Fibroblast of upper back skin (primary cell): ENCODE measurements at regions not wholly inside any gene's neighbourhood (a gene's known extent, or its start where the extent isn't known, plus 50 kb on each side); places are given as distances from the start of the nearest gene placed in this dataset.
"Not testable (repeated sequence)": the region's sequence is repeated elsewhere in the genome, so short reads cannot be mapped to it uniquely, and the experiment has no call there.

Experiments
- DNase-seq: peaks from one replicate; pipeline ENCODE4 v3.0.0-alpha.2; 2013

DNA sequence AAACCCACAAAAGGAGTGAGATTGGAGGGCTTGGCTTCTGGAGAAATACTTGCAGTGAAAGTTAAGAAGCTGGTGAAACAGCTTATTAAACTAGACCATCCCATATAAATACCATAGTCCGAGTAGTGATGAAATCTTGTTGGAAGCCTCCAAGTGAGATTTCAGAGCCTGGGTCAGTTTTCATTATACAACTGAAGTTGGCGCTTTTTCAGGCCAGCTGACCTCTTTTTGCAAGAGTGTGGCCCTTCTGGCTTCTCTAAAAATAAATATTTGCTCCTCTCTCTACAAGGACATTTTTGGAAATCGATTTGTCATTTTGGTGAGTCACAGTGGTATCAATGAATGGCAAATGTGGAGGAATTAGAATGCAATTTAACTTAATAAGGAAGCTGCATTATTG lies 51.2 kb upstream of the THRB start:
- peak; percentile 8 for DNase-seq

DNA sequence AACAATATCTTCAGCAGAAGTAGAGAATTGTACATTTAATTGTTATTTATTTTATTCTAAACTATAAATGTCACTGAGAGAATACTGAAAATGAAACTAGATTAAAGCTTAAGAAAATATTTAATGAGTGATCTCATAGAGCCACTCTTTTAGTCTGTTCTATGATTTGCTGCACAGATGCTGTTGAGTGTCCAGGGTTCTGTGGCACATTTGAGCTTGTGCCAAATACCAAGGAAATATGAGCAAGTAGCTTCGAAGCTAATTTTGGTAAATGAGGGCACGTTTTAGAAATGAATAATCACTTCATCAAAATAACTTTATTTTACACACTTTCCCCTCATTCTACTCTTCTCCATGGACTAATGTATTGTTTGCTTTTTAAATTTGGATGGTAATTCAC lies 53.6 kb upstream of the THRB start:
- DNase-seq = peak; percentile 31

DNA sequence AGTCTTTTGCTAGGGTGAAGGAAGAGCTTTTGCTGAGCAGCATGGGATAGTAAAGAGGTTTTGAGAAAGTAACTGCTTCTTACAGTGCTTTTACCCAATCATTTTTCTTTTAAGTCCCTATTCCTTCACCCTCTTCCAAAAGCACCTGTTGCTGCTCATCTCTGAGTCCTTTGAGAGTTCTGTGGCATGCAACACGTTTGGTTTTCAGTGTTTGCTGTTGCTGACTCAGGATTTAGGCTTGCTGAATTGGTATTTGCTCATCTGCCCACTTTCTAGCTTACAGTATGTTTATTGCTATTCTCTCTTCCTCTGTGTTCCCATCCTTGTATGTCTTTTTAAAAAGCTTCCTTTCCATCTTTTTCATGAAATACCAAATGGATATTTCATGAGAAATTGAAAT lies 55.9 kb upstream of the THRB start:
- peak; percentile 22 for DNase-seq

DNA sequence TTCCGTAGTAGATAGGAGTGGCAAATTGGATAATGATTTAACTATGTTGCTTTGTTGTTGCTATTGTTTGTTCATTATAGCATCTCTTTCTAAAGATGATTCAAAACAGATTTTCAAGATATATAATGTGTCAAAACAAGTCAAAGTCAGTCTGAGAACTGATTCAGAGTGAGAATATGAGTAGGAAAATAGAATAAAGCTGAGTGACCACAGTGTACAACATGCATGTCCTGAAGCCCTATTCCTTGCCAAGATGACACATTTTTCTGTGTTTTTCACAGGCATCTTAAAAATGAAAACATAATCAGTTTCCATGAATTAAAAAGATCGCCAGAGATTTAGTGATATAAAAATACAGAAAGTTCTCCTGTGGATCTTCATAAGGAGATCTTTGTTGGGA lies 57.0 kb upstream of the THRB start:
- DNase-seq = no peak

DNA sequence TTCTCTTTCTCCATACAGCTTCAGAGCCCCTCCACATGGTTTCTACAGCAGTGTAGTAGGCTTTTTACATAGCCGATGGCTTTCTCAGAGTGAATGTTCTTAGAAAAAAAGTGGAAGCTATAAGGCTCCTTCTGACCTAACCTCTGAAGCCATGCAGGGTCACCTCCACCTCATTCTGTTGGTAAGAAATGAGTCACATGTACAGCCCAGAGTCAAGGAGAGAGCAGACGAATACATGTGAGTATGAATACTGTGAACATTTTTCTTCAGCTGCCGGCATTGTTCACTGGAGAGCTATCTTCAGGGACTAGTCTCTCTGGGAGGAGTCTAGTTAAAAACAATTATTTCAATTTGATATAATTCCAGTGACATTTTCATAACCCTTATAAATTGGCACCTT lies 68.2 kb upstream of the THRB start:
- no peak for DNase-seq

DNA sequence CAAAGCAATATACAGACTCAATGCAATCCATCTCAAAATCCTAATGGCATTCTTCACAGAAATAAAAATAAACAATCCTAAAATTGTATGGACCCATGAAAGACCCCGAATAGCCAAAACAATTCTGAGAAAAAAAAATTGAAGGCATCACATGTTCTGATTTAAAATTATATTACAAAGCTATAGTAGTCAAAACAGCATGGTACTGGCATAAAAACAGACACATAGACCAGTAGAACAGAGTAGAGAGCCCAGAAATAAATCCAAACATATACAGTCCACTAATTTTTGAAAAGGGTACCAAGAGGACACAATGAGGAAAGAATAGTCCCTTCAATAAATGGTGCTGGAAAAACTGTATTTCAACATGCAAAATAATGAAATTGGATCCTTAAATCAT lies 70.4 kb upstream of the THRB start:
- DNase-seq = no peak

DNA sequence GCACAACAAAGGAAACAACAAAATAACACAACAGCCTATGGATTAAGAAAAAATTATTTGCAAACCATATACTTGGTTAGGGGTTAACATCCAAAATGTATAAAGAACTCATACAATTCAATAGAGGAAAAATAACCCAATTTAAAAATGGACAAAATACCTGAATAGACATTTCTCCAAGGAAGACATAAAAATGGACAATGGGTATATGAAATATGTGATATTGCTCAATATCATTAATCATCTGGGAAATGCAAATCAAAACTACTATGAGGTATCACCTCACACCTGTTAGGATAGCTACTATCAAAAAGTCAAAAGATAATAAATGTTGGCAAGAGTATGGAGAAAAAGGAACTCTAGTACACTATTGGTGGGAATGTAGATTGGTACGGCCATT lies 71.0 kb upstream of the THRB start:
- no peak for DNase-seq

DNA sequence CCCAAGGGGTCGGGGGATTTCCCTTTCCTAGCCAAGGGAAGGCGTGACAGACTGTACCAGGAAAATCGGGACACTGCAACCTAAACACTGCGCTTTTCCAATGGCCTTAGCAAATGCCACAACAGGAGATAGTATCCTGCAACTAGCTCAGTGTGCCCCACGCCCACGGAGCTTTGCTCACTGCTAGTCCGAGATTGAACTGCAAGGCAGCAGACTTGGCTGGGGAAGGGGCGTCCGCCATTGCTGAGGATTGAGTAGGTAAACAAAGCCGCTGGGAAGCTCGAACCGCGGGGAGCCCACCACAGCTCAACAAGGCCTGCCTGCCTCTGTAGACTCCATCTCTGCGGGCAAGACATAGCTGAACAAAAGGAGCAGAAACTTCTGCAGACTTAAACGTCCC lies 72.3 kb upstream of the THRB start:
- no peak for DNase-seq

DNA sequence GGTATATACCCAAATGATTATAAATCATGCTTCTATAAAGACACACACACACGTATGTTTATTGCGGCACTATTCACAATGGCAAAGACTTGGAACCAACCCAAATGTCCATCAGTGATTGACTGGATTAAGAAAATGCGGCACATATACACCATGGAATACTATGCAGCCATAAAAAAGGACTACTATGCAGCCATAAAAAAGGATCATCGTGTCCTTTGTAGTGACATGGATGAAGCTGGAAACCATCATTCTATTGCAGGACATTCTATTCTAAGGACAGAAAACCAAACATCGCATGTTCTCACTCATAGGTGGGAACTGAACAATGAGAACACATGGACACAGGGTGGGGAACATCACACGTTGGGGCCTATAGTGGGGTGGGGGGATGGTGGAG lies 77.8 kb upstream of the THRB start:
- not testable (repeated sequence) for DNase-seq

DNA sequence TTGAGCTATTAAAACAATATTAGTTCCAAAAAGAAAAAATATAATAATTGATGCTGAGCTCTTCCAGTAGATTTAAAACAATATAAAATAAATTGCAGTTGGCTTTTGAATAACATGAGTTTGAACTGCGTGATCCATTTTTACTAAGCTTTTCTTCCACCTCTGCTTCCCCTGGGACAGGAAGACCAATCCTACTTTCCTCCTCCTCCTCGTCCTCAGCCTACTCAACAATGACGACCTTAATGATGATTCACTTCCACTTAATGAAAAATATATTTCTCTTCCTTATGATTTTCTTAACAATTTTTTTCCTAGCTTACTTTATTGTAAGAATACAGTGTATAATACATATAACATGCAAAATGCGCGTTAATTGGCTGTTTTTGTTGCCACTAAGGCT lies 78.9 kb upstream of the THRB start:
- no peak for DNase-seq

DNA sequence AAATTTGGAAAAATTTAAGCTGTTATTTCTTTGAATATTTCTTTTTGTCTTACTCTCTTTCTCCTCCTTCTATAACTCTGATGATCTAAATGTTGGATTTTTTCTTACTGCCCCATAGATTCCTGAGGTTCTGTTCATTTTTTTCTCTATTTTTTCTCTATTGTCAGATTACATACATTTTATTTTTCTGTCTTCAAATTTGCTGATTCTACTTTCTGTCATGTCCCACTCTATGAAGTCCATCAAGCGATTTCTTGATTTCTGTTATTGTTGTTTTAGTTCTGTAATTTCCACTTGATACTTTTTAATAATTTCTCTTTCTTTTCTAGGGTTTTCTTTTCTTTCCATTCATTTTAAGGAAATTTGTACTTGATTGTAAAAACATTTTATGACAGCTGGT lies 83.7 kb upstream of the THRB start:
- DNase-seq = no peak

DNA sequence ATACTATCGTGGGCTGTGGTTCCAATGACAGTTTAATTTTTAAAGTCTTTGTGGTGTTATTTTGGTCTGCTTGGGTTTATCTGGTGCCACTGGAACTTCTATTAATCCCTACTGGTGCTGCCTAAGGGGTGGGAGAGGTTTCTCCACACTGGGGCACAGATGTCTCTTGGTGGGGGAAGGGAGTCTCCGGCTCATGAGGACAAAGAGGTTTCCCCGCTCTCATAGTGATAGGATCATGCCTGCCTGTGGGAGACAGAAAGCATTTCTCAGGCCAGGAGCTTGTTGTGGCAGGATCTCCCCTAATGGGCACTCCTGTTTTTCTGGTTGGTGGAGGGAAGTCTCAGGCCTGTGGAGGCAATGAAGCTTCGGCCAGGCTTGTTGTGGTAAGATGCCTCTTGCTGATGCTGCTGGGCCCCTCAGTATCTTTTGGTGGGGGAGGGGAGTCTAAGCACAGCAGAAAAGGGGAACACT lies 84.3 kb upstream of the THRB start:
- no peak for DNase-seq

DNA sequence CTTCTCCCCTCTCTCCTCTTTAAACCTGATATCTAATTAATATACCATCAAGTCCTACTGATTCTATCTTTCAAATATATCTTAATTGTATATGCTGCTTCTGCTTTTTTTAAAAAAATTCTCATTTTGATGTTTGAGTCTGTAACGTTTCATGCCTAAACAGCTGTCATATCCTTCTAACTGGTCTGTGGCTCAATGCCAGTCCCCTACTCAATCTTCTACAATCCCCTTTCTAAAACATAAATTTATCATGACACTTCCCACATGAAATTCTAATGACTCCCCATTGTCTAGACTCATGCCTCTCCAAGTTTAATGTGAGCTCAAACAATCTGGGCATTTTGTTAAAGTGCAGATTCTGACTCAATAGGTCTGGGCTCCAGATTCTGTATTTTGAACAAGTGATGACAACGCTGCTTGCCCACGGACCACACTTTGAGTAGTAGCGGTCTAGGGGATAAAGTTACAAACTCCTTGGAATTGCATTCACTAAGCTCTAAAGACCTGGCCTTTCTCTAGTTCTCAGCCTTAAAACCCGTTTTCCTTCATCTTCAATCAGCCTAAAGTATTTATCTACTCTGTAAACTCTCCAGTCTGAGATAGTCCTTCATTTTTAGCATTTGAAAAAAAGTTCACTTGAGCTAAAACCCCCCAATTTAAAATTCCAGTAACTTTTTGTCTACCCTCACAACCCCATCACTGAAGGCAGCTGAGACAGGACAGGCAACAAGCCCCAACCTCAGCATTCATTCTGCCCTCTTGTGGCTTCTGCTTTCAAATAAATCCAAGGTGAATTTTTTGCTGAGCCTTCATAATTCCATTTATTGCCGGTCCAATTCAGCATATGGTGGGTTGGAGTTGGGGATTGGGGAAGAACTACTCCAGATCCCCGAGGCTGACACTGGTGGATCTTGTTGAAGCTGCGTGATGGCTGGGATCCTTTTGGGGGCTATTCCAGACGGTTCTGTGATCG lies 88.1 kb upstream of the THRB start:
- peak; percentile 77 for DNase-seq

DNA sequence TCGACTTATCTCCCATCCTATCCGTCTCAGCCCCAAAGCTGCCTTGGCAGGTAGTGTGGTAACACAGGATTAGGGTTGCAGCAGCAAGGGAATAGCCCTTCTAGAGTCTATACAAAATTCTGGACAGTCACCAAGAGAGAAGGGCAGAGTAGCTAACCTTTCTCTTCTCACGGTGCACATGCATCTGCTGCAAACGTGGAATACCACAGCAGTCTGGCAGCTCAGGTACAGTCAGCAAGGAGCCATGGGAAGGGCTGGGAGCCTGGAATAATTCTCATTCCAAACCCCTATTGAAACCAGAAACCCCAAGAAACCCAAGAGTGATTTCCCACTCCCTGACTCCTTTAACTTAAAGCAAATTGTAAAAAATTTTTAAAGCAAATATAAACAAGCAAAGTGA lies 92.3 kb upstream of the THRB start:
- no peak for DNase-seq

DNA sequence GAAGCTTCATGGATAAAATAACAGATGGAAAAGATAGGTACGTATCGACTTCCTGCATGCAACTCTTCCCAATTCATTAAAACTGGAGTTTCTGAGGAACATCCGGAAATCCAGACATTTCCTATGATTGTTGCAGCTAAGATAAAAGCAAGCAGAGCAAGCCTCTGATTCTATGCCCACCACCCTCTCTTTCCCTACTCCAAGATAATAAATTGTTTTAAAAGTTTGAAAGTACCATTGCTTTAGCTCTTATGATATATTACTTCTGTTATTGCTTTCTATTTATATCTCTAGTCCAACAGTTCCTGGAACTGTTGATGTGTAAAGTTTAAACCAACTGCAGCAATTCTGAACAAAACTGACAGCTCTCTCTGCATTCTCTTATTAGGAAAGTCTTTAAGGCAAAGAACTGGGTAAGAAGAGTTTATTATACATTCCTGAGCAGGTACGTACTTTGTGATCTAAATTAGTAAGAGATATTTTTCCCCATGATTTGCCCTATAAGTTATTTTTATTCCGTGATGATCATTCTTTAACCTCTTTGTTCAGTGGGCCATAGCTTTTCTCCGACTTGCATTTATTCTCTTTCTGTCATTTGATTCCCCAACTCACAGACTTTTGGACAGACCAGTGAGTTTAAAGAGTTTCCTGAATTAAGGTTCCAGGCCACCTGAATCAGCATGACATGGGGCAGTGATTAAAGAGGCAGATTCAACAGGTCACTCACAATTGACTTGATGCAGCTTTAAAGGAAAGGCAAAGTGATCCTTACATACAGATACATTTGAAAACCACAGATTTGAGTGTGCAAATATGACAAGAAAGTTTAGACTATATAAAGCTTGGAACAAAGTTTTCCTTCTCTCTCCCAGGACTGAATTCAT lies 94.2 kb upstream of the THRB start:
- no peak for DNase-seq

DNA sequence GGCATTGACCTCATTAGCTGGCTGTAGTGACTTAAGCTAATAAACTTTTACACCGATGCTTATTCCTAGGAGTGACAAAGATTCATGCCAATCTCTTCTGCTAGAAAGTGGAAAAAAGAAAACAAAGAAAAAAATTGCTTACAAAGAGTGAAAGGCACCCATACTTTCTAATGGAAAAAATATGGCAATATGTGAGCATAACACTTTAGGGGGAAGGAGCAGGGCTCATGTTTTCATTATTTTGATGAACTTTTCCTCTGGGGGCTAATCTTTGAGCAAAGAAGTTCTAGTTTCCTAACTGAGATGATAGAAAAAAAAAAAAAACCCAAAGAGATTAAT lies 94.8 kb upstream of the THRB start:
- DNase-seq = no peak

DNA sequence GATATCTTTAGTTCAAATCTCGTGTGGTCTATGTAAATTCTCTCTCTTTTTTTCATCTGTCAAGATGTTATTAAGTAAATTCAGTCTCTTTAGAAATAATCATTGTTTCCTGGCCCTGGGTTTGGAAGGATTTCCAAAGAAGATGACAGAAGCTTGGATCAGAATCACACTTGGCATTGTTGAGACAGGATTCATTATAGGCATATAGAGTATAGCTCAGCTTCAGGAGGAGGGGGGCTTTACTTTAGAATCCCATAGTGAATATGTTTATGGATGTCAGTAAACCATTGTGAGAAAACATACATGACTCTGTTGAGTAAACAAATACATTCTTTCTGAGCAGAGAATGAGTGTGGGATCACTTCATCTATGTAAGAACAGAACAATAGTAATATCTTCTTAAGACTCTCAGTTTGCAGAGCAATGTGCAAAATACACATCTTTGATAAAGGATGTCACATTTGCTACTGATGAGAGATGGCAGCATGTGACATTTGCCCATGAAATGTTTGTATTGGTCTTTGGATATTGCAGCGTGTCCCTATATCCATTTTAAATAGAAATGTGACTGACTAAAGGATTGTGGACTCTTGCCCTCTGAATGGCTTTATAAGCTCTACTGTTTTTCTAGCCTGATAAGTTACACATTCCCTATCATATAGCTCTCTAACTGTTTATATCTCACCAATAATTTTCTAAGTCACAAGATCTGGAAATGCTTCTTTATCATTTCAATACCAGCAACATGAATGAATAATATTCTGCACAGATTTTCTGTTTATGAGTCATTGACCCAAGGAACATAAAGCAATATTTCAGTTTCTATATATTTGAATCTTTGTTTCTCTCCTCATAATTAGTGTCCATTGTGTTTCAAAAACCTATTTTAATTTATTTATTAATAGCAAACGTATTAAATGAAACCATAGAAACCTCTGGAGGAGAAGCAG lies 95.6 kb upstream of the THRB start:
- DNase-seq = no peak

DNA sequence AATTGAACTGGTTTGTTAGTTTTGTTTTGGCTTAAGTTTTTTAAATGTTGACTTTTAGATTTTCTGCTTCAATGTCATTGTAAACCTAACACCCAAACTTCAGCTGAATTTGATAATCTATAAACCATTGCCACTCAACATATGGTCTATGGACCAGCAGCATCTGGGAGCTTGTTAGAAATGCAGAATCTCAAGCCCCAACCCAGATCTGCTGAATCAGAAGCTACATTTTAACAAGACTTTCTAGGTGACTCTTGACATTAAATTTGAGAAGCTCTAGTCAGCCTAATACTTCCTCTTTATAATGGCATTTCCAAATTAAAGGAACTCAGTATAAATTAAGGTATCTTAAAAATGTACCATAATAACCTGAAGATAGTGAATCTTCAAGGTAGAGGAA lies 96.5 kb upstream of the THRB start:
- DNase-seq = no peak

DNA sequence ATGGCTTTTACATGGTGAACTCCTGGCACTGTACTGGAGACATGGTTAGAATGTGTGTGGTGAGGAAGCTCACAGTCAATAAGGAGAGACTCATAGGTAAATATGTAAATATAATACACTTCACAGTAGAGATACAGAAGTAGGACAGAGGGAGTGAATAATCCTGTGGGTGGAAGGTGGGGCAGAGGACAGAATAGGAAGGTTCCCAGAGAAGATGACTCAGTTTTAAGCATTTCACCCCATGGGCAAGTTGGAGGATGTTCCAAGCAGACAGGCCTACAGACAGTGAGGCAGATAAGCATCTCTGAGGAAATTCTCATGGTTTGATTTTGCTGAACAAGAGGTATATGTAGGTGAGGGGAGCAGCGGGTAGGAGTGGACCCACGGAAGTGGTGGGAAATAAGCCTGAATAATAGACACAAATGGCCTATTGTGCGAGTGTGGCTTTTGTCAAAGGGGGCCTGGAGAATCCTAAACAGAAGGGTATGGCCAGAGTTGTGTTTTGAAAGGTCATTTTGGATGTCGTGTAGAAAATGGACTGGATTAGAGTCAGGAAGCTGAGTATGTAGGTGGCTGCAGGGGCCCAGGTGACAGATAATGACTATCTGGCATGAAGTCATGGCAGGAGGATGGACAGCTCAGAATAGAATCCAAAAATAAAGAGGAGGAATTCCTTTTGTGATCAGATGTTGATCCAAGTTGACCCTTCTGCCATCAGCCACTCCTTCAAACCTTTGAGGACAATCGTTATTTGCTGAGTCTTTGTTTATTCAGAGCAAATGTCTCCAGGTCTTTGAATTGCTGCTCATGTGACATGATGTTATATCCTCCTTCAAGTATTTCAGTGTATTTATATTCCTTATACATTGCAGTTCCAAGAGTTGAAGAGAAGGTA lies 97.3 kb upstream of the THRB start:
- peak; percentile 60 for DNase-seq

DNA sequence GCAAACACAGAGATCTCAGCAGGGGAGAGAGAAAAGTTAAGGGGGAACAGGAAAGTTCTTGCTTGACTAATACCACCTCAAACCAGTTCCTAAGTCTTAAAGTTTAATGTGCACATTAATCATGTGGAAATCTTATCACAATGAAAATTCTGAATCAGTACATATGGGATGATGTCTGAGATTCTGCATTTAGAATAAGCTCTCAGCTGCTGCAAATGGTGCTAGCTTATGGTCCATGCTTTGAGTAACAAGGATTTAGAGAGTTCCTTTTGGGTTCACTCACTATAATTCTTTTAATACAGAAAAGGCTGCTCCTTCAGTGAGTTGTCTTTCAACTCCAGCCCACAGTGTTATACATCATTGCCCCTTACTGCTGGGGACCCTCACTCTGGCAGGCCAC lies 99.5 kb upstream of the THRB start:
- no peak for DNase-seq

DNA sequence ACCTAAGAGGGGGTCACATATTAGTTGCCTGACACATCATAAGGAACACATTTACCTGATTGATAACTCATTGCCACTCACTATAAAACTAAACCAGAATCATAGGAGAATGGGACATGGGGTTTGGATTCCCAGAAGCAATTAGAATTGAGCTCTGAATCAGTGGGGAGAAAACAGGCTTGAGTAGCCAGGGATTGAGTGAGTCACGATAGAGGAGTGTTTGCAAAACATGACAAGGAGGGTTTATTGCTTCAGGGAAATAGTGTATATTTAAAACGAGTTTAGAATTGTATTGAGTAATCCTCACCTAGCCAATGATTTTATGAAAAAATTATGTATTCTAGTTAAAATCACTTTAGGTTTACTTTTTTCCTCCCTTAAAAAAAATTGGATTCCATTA lies 101.1 kb upstream of the THRB start:
- peak; percentile 45 for DNase-seq

DNA sequence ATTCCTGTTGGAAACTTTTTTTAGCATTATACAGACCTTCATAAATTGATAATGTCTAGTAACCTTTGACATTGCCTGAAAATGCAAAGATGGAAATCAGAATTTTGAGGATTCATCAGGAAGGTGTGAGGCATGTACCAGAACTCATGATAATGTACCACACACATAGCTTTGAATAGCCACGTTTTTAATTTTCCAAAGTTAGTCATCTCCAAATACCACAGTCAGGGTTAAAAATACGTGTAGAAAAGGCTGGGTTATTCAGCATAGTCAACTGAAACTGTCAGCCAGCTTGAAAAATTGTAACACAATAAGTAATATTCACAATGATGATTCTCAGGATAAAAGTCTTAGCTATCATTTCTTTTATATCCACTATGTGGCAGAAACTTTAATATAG lies 102.0 kb upstream of the THRB start:
- no peak for DNase-seq
